ENCODE measurements at regions not wholly inside any gene's neighbourhood (a gene's known extent, or its start where the extent isn't known, plus 50 kb on each side); places are given as distances from the start of the nearest gene placed in this dataset.

DNA sequence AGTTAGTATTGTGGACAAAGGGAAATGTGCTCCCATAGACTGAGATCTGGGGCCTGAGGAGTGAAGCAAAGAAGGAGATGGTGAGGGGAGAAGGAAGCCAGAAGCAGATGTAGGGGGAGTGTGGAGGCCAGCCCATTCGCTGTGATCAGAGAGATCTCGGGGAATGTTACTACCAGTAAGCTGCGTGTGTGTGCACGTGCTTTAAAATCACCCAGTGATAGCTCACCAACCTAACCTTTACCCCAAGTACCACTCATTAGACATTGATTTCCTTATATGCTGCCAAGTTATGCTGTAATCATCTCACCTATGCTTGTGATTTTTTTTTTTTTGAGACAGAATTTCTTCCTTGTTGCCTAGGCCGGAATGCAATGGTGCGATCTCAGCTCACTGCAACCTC, 659.1 kb downstream of the IRX1 start:
- TF ChIP-seq, protein P1, sequence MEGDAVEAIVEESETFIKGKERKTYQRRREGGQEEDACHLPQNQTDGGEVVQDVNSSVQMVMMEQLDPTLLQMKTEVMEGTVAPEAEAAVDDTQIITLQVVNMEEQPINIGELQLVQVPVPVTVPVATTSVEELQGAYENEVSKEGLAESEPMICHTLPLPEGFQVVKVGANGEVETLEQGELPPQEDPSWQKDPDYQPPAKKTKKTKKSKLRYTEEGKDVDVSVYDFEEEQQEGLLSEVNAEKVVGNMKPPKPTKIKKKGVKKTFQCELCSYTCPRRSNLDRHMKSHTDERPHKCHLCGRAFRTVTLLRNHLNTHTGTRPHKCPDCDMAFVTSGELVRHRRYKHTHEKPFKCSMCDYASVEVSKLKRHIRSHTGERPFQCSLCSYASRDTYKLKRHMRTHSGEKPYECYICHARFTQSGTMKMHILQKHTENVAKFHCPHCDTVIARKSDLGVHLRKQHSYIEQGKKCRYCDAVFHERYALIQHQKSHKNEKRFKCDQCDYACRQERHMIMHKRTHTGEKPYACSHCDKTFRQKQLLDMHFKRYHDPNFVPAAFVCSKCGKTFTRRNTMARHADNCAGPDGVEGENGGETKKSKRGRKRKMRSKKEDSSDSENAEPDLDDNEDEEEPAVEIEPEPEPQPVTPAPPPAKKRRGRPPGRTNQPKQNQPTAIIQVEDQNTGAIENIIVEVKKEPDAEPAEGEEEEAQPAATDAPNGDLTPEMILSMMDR (conservative IDR thresholded peaks at IDR 0.05; ENCODE audit: low read length): no peak
- TF ChIP-seq EZH2phosphoT487 (IDR thresholded peaks at IDR 0.05; ENCODE audit: borderline replicate concordance, low read depth, low read length): no peak

All from OCI-LY7 (cell line).